Posterior vena cava (tissue), 2 donors: ENCODE measurements at regions not wholly inside any gene's neighbourhood (a gene's known extent, or its start where the extent isn't known, plus 50 kb on each side); places are given as distances from the start of the nearest gene placed in this dataset.
"Not testable (repeated sequence)": the region's sequence is repeated elsewhere in the genome, so short reads cannot be mapped to it uniquely, and the experiment has no call there.

ENCODE experiments used
- DNase-seq: peaks from one replicate; pipeline ENCODE4 v3.0.0-alpha.2; 2020; ENCODE audit warnings: low spot score
- intact Hi-C, 2 donors: fragments of 100-400 bp; cut with DNase I; formaldehyde crosslinking; loops; one replicate each; pipeline versions ENCODE4 v1.14.1 to v1.14.2; 2022 to 2023
- donor health status: DM: yes; HTN: yes; CAD: no.
- donor health status: DM: yes; HTN: yes; CAD: no.

GRCh38 chr14:28936601-28937000 is 170.0 kb downstream of the FOXG1 start:
- no peak for DNase-seq
- intact Hi-C loops: no loop called here

- intact Hi-C loops: no loop called here
- DNase-seq: no peak
These were observed 175.2 kb downstream of the FOXG1 start for GRCh38 chr14:28941758-28942157.

GRCh38 chr14:28944605-28945004 is 178.0 kb downstream of the FOXG1 start:
- intact Hi-C loops: no loop called here
- DNase-seq: no peak

GRCh38 chr14:28946267-28946666 is 179.7 kb downstream of the FOXG1 start:
- no peak for DNase-seq
- intact Hi-C loops: no loop called here

- intact Hi-C loops: no loop called here
- no peak for DNase-seq
These were observed 182.9 kb downstream of the FOXG1 start for GRCh38 chr14:28949503-28949902.

- DNase-seq: no peak
- intact Hi-C loops: no loop called here
These were observed 185.6 kb downstream of the FOXG1 start for GRCh38 chr14:28952161-28952560.

- DNase-seq: no peak
- intact Hi-C loops: no loop called here
These were observed 186.1 kb downstream of the FOXG1 start for GRCh38 chr14:28952666-28953065.

GRCh38 chr14:28953973-28954372 is 187.4 kb downstream of the FOXG1 start:
- intact Hi-C loops: no loop called here
- no peak for DNase-seq

GRCh38 chr14:28966416-28967233 is 200.0 kb downstream of the FOXG1 start:
- DNase-seq: no peak
- intact Hi-C loops: no loop called here

GRCh38 chr14:28975084-28975483 is 208.5 kb downstream of the FOXG1 start:
- intact Hi-C loops: no loop called here
- DNase-seq: no peak

GRCh38 chr14:28982228-28982627 is 215.6 kb downstream of the FOXG1 start:
- intact Hi-C loops: no loop called here
- no peak for DNase-seq

- DNase-seq: no peak
- intact Hi-C loops: no loop called here
These were observed 216.7 kb downstream of the FOXG1 start for GRCh38 chr14:28983279-28983678.

- no peak for DNase-seq
- intact Hi-C loops: no loop called here
These were observed 220.9 kb downstream of the FOXG1 start for GRCh38 chr14:28987516-28987915.

- DNase-seq, intact Hi-C loops: not testable (repeated sequence)
These were observed 230.6 kb downstream of the FOXG1 start for GRCh38 chr14:28997196-28997595.

GRCh38 chr14:28999656-29000055 is 233.1 kb downstream of the FOXG1 start:
- intact Hi-C loops: no loop called here
- DNase-seq: no peak

GRCh38 chr14:29005647-29006046 is 239.1 kb downstream of the FOXG1 start:
- no peak for DNase-seq
- intact Hi-C loops: no loop called here

GRCh38 chr14:29007990-29008389 is 241.4 kb downstream of the FOXG1 start:
- intact Hi-C loops: no loop called here
- DNase-seq: no peak

- intact Hi-C loops: no loop called here
- DNase-seq: peak; percentile 58
These were observed 249.7 kb downstream of the FOXG1 start for GRCh38 chr14:29016050-29016900.

GRCh38 chr14:29023505-29023904 is 256.9 kb downstream of the FOXG1 start:
- DNase-seq, intact Hi-C loops: not testable (repeated sequence)

- DNase-seq, intact Hi-C loops: not testable (repeated sequence)
These were observed 260.9 kb downstream of the FOXG1 start for GRCh38 chr14:29027441-29027840.
